Effector memory CD8-positive, alpha-beta T cell (primary cell): ENCODE measurements at regions not wholly inside any gene's neighbourhood (a gene's known extent, or its start where the extent isn't known, plus 50 kb on each side); places are given as distances from the start of the nearest gene placed in this dataset.

Source experiments
- ATAC-seq: fragments of 150-1000 bp; cut with Tn5 transposase; replicated peaks from 2 replicates; pipeline ENCODE4 v1.10.0; 2021; ENCODE audit warnings: mild to moderate bottlenecking, moderate library complexity
- DNase-seq, 3 experiments: peaks; one replicate each; pipeline ENCODE4 v3.0.0; 2021
- H3K27ac Mint-ChIP-seq, 2 donors: one replicate each; pipeline ENCODE4 v1.8.0; 2022; ENCODE audit warnings: mild to moderate bottlenecking in 2 of 2, mixed read lengths in 2 of 2, moderate library complexity in 2 of 2
- H3K27me3 Mint-ChIP-seq, 2 donors: one replicate each; pipeline ENCODE4 v1.8.0; 2022; ENCODE audit warnings: mixed read lengths in 2 of 2
- H3K36me3 Mint-ChIP-seq: one replicate; pipeline ENCODE4 v1.8.0; 2022; ENCODE audit warnings: mild to moderate bottlenecking, moderate library complexity, mixed read lengths; ENCODE audit not compliant: insufficient read depth
- H3K4me1 Mint-ChIP-seq, 2 donors: one replicate each; pipeline ENCODE4 v1.8.0; 2022; ENCODE audit warnings: low read depth in 2 of 2, mixed read lengths in 2 of 2
- H3K4me3 Mint-ChIP-seq, 2 donors: one replicate each; pipeline ENCODE4 v1.8.0; 2022; ENCODE audit warnings: mild to moderate bottlenecking in 2 of 2, mixed read lengths in 2 of 2, moderate library complexity in 2 of 2
- H3K9me3 Mint-ChIP-seq, 2 donors: one replicate each; pipeline ENCODE4 v1.8.0; 2022; ENCODE audit warnings: mixed read lengths in 2 of 2

DNA sequence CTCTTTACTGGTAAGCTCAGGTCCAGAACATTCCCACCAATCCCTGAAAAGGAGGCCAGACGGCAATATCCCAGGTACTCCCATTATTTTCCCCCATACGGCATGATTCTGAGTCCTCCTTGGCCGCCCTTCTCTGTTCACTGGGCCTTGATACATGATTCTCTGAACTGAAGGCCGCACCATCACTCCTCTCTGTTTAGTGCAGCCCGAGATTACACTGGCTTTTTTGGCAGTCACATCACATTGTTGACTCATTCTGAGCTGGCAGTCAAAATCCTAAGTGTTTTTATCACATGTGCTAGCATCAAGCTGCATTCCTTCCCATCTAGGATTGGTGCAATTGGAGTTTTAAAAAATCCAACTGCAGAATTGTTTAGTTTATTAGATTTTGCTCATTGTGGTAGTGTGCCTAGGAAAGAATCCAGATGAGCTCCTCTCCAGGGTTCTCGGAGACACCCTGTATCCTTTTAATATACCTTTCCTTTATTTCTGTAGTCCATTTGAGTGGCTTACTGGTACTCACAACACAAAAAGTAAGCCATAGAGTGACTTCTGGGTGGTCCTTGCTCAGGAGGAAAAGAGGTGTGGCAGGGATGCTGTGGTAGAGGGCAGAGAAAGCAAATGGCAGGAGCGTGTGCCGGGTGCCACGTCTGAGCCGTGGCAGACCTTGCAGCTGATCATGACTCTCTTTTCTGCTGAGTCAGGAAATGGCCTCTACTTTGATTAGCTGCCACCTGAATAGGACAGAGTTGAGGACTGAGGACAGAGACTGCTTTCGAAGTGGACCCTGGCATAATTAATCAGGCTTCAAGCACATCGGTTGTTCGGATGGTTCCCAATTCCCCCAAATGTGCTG, 121.1 kb upstream of the IL12B start:
- Mint-ChIP-seq H3K27ac (no peak overlapping the region), H3K27me3 (peaks cover 0 to 14% of the 10 kb centered on the region in 2 donors), H3K9me3 (no peaks in the 10 kb centered on the region), H3K36me3 (peaks cover 2% of the 10 kb centered on the region), H3K4me1 (peaks cover 0 to 2% of the 10 kb centered on the region in 2 donors), H3K4me3 (no peak overlapping the region)
- DNase-seq, result no peak
- ATAC-seq, result no peak

DNA sequence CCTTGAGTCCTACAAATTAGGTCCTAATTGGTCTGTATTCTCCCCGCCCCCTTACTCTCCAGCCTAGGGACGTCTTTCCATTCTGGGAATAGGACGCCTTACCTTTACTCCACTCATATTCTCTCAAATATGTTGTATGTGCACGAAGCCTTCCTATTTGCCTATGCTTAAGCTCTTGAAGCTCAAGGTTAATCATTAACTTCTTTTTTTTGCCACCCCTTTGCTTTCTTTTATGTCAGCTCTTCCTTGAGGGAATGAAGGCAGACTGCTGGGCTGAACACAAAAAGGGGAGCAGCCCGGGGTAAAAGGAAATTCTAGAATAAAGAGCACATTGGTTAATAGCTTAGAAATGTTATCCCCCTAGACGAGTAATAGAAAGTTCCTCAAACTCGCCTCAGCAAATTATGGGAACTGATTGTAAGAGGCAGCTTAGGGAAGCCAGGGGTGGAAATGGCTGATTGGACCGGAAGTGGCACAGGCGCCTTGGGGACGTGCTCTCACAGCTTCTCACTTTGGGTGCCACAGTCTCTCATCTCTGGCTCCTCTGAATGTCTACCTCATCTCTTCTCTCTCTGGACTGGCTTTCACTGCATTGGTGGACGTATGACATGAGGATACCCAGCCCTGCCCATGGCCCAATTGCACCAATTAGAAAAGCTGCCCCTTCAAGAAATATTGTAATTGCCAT, 122.3 kb upstream of the IL12B start:
- no peak for DNase-seq
- H3K4me3 Mint-ChIP-seq, result no peak overlapping the region
- no peaks in the 10 kb centered on the region for H3K9me3 Mint-ChIP-seq
- peak; percentile 31 for ATAC-seq
- H3K27me3 Mint-ChIP-seq, result peaks cover 0 to 14% of the 10 kb centered on the region in 2 donors
- no peak overlapping the region for H3K27ac Mint-ChIP-seq
- peaks cover 0 to 5% of the 10 kb centered on the region in 2 donors for H3K4me1 Mint-ChIP-seq
- H3K36me3 Mint-ChIP-seq, result peaks cover 2% of the 10 kb centered on the region

DNA sequence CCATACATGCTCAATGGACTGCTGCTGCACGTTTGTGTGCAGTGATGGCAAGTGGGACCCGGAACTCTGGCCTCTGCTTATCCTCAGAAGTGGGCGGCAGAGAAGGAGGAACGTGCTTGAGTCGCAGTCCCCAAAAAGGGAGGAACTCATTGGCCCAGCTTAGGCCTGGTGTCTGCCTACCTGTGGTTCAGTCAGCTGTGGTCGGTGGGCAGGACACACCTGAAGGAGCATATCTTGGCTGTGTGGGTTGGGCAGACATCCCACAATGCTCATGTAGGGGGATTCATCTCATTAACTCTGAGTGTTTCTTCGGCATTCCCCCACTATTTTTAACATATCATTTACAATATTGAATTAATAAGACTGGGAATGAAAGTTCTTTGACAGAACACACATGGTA, 122.9 kb upstream of the IL12B start:
- H3K4me1 Mint-ChIP-seq, result peaks cover 1 to 6% of the 10 kb centered on the region in 2 donors
- H3K36me3 Mint-ChIP-seq, result peaks cover 2% of the 10 kb centered on the region
- H3K9me3 Mint-ChIP-seq, result no peaks in the 10 kb centered on the region
- H3K4me3 Mint-ChIP-seq, result no peak overlapping the region
- no peak overlapping the region for H3K27ac Mint-ChIP-seq
- peaks cover 0 to 14% of the 10 kb centered on the region in 2 donors for H3K27me3 Mint-ChIP-seq
- DNase-seq (no peak), ATAC-seq (no peak)

DNA sequence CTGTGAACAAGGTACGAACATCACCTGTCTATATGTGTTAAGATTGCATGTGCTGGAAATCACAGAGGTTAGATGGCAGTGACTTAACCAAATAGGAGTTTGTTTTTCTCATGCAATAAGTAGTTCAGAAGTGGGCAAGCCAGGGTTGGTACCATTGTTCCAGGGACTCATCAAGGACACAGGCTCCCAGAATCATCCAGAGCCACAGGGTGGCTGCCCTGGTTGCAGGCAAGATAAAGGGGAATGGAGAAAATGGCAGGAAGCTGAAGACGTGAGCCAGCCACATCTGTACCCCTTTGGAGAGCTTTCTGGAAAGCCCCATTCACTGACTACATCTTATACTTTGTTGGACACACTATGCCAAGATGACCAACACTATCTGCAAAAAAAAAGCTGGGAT, 126.0 kb upstream of the IL12B start:
- ATAC-seq, result no peak
- DNase-seq, result no peak
- no peak overlapping the region for H3K27ac Mint-ChIP-seq
- H3K27me3 Mint-ChIP-seq, result peaks cover 8 to 36% of the 10 kb centered on the region in 2 donors
- no peaks in the 10 kb centered on the region for H3K36me3 Mint-ChIP-seq
- no peak overlapping the region for H3K4me3 Mint-ChIP-seq
- no peaks in the 10 kb centered on the region for H3K9me3 Mint-ChIP-seq
- peaks cover 5 to 17% of the 10 kb centered on the region in 2 donors for H3K4me1 Mint-ChIP-seq

DNA sequence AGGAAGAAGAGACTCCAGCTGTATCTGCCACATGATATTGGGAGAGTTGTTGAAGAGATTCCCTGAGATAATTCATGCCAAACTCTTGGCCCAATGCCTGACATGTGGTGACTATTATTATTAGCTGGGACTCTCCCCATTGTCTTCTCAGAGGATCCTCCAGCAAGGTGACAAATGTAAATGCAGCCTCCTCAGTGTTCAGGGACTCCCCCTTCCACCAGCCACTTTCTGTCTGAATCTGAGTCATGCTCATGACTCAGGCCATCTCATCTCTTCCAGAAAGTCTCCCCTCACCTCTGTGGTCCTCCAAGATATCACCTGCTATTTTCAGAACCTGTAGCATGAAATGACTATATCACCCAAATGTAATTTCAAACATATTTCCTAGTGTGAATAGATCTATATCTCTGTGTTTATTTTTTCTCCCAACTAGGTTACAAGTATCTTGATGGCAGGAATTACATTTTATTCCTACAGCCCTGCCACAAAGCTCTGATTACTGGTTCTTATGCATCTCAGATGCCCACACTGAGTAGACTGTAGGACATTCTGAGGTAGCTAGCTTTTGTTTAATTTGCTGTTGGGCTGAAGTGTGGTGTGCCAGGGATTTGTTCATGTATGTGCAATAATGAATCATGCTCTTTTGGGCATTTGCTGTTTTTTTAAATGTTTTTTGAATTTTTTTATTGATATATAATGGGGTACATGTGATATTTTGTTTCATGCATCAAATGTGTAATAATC, 126.6 kb upstream of the IL12B start:
- ATAC-seq (peak; percentile 51), DNase-seq (no peak)
- Mint-ChIP-seq H3K4me1 (peaks cover 5 to 17% of the 10 kb centered on the region in 2 donors), H3K27ac (no peak overlapping the region), H3K9me3 (no peaks in the 10 kb centered on the region), H3K27me3 (peaks cover 8 to 36% of the 10 kb centered on the region in 2 donors), H3K4me3 (no peak overlapping the region), H3K36me3 (no peaks in the 10 kb centered on the region)

DNA sequence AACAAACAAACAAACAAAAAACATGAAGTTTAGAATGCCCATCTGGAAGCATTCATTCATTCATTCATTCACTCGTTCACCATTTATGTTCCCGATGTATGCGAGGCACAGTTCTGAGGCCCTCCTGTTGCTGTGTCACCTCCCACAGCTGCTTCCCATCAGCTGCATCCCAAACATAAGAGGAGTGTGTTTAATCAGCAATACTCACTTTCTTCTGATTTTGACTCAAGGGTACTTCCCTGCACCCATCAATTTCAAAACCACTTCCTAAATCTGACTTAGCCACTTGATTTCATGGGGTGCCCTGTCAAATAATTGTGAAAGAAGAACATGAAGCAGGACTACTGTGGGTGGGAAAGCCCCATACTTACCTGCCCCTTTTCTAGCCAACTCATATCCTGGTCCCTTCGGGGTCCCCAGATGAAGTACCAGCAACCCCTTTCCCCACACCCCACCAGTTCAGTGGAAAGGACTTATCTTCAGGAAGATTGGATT, 128.0 kb upstream of the IL12B start:
- H3K9me3 Mint-ChIP-seq, result no peaks in the 10 kb centered on the region
- peaks cover 8 to 36% of the 10 kb centered on the region in 2 donors for H3K27me3 Mint-ChIP-seq

DNA sequence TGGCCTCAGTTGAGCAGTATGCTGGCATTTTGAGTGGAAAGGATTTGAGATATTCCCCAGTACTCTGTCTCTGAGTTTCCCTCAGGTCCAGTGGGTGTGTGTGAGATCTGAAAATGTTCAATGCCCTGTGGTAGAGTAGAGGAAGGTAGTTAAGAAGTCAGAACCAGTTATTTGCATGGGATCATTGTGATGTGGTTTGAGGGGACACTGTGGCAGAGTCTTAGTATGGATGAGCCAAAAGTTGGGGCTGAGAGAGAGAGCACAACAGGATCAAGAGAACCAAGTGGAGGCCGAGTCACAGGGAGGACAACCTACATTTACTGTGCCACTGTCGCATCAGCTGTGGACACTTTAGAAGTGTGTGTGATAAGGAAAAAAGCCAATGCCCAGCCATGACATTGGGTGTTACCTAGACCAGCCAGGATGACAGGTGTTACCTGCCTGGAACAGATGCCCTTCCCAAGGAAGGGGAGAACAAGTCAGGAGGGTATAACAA, 128.9 kb upstream of the IL12B start:
- Mint-ChIP-seq H3K4me3 (no peak overlapping the region), H3K36me3 (peaks cover 2% of the 10 kb centered on the region), H3K9me3 (no peaks in the 10 kb centered on the region), H3K4me1 (peaks cover 5 to 17% of the 10 kb centered on the region in 2 donors), H3K27me3 (peaks cover 8 to 35% of the 10 kb centered on the region in 2 donors), H3K27ac (no peak overlapping the region)
- no peak for ATAC-seq
- DNase-seq, result no peak

More for the DNA sequence above, 128.0 kb upstream of the IL12B start:
- ATAC-seq (peak; percentile 42), DNase-seq (no peak)
- Mint-ChIP-seq H3K4me3 (no peak overlapping the region), H3K36me3 (peaks cover 2% of the 10 kb centered on the region), H3K4me1 (peaks cover 5 to 17% of the 10 kb centered on the region in 2 donors), H3K27ac (no peak overlapping the region)

DNA sequence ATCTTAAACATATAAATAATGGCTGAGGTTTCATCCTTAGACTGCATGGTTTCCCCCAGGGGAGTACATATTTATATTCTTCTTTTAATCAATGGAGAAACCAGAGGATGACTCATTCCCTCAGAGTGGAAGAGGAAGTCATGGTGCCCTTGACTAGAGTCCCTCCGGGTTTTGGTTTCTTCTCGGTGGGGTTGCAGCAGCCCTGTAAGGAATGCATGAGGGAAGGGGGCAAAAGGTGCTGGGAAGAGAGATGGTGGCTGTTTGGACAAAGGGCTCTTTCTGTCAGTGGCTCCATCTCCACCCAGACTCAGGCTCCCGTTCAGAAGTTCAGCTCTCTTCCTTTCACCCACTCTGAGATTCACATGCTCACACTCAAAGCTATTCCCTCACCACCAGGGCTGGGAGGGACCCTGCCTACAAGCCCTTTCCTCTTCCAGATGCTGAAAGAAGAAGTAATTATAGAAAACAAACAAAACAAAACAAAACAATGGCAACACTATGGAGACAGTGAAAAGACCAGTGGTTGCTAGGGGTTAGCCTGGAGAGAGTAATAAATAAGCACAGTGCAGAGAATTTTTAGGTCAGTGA, 129.8 kb upstream of the IL12B start:
- Mint-ChIP-seq H3K27ac (no peak overlapping the region), H3K36me3 (peaks cover 2% of the 10 kb centered on the region), H3K9me3 (no peaks in the 10 kb centered on the region), H3K27me3 (peaks cover 8 to 27% of the 10 kb centered on the region in 2 donors), H3K4me3 (no peak overlapping the region), H3K4me1 (peaks cover 5 to 17% of the 10 kb centered on the region in 2 donors)
- DNase-seq, result no peak
- ATAC-seq, result peak; percentile 26

DNA sequence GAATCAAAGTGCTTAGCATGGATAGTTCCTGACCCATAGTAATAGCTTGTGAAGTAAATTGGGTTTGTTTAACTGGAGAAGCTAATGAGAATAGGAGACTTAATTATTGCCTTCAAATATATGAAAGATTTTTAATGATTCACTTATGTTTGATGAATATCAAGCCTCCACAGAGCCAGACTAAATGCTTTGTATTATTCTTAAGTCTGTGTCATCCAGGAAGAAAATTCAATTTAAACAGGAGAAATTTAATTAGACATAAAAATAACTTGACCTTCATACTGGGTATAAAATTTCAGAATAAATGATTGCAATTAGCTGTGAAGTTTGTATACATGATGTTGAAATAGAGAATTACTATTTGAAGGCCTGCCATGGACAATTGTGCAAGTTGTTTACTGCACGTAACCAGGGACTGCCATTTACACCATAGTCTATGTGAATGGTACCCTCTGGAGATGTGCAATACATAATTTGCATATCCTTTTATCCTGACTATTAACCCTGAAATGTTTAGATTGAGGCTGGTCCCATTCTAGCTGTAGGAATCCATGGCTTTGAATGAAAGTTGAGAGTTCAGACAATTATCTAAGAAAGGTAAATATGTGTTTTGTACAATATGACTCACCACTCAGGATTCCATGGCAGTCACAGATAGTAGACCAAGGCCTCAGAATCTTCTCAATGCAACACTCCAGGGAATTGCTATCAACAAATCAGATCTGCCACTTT, 133.5 kb upstream of the IL12B start:
- Mint-ChIP-seq H3K27me3 (peaks cover 17 to 19% of the 10 kb centered on the region in 2 donors), H3K4me3 (no peak overlapping the region), H3K36me3 (peaks cover 3% of the 10 kb centered on the region), H3K4me1 (peaks cover 7 to 12% of the 10 kb centered on the region in 2 donors), H3K9me3 (no peaks in the 10 kb centered on the region), H3K27ac (no peak overlapping the region)
- ATAC-seq (no peak), DNase-seq (no peak)

DNA sequence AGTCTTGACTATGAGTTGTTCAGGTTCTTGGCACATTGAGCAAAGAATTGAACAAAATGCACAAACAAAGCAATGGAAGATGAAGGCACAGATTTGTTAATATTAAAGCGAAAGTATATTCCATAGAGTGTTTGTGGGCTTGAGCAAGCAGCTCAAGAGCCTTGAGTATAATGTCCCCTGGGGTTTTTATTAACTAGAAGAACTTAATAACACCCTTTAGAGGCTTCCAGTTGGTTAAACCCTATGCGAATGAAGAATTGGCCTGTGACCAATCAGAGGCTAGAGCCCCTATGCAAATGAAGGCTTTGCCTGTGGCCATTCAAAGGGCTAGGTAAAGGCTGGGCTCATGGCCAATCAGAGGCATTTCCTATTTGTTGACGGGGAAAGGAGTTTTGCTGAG, 135.3 kb upstream of the IL12B start:
- ATAC-seq (no peak), DNase-seq (no peak)
- Mint-ChIP-seq H3K4me1 (peaks cover 16 to 17% of the 10 kb centered on the region in 2 donors), H3K4me3 (no peak overlapping the region), H3K9me3 (no peaks in the 10 kb centered on the region), H3K27ac (no peak overlapping the region), H3K36me3 (peaks cover 7% of the 10 kb centered on the region), H3K27me3 (peaks cover 0 to 12% of the 10 kb centered on the region in 2 donors)

DNA sequence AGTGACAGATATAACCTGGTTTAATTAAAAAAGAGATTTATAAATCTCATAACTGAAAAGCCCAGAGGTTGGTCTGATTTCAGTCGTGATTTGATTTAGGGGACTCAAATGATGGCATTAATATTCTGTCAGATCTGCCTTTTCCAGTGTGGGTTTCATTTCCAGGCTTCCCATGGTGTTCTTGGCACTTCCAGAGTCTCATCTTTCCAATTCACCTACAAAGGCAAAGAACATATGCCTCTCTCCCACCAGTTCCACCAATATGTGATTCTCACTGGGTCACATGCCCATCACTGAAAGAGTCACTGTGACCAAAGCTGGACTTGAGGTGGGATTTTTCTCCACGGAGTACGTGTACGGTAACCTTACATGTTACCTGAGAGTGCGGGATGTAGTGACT, 137.4 kb upstream of the IL12B start:
- no peak overlapping the region for H3K4me3 Mint-ChIP-seq
- DNase-seq, result no peak
- H3K36me3 Mint-ChIP-seq, result peaks cover 4% of the 10 kb centered on the region
- peaks cover 8 to 12% of the 10 kb centered on the region in 2 donors for H3K27me3 Mint-ChIP-seq
- no peak overlapping the region for H3K27ac Mint-ChIP-seq
- no peaks in the 10 kb centered on the region for H3K9me3 Mint-ChIP-seq
- ATAC-seq, result no peak
- peaks cover 16 to 17% of the 10 kb centered on the region in 2 donors for H3K4me1 Mint-ChIP-seq
